Neutrophil (primary cell): ENCODE measurements at regions not wholly inside any gene's neighbourhood (a gene's known extent, or its start where the extent isn't known, plus 50 kb on each side); places are given as distances from the start of the nearest gene placed in this dataset.

ENCODE experiments used
- H3K27ac ChIP-seq: fragments of 200-600 bp; sonication (generic); 2 replicates; pipeline ENCODE4 v1.5.1; 2016; ENCODE audit warnings: mild to moderate bottlenecking, moderate library complexity
- H3K27me3 ChIP-seq: fragments of 200-600 bp; sonication (generic); 2 replicates; pipeline ENCODE4 v1.6.0; 2016; ENCODE audit warnings: mild to moderate bottlenecking
- H3K36me3 ChIP-seq: fragments of 200-600 bp; sonication (generic); 2 replicates; pipeline ENCODE4 v1.5.1; 2017
- H3K4me1 ChIP-seq, 2 experiments: fragments of 200-600 bp in 1 of 2; sonication (generic) in 1 of 2; 1 replicate in 1 of 2; 2 replicates in 1 of 2; pipeline versions ENCODE4 v1.5.1 to v1.6.1; 2013 to 2016; ENCODE audit warnings: low read depth in 1 of 2, low read length in 1 of 2, mild to moderate bottlenecking in 1 of 2, moderate library complexity in 1 of 2; ENCODE audit not compliant: control insufficient read depth in 1 of 2, insufficient read depth in 1 of 2
- H3K4me3 ChIP-seq, 2 experiments: fragments of 200-600 bp in 1 of 2; sonication (generic) in 1 of 2; 1 replicate in 1 of 2; 2 replicates in 1 of 2; pipeline ENCODE4 v1.5.1; 2013 to 2016; ENCODE audit warnings: low read depth in 1 of 2, low read length in 1 of 2, mild to moderate bottlenecking in 1 of 2, moderate library complexity in 1 of 2
- H3K9me3 ChIP-seq: fragments of 200-600 bp; sonication (generic); 2 replicates; pipeline ENCODE4 v1.5.1; 2016
- CTCF ChIP-seq: fragments of 200-600 bp; sonication (generic); IDR thresholded peaks from 2 replicates; pipeline ENCODE4 v1.5.1; 2016; ENCODE audit warnings: antibody characterized with exemption

- TF ChIP-seq CTCF = no peak
- no peaks in the 10 kb centered on the region for H3K27me3 ChIP-seq
- H3K9me3 ChIP-seq = no peaks in the 10 kb centered on the region
- no peak overlapping the region for H3K27ac ChIP-seq
- no peaks in the 10 kb centered on the region for H3K4me1 ChIP-seq
- H3K36me3 ChIP-seq = no peaks in the 10 kb centered on the region
- H3K4me3 ChIP-seq = no peak overlapping the region
Observed at GRCh38 chr11:92897487-92897886, 72.0 kb upstream of the MTNR1B start.

GRCh38 chr11:92902417-92902816 is 67.0 kb upstream of the MTNR1B start:
- no peak overlapping the region for H3K4me3 ChIP-seq
- no peaks in the 10 kb centered on the region for H3K36me3 ChIP-seq
- H3K27ac ChIP-seq = no peak overlapping the region
- no peaks in the 10 kb centered on the region for H3K27me3 ChIP-seq
- no peaks in the 10 kb centered on the region for H3K9me3 ChIP-seq
- H3K4me1 ChIP-seq = no peaks in the 10 kb centered on the region
- no peak for TF ChIP-seq CTCF

GRCh38 chr11:92907671-92908070 is 61.8 kb upstream of the MTNR1B start:
- TF ChIP-seq CTCF = no peak
- H3K4me3 ChIP-seq = no peak overlapping the region
- no peaks in the 10 kb centered on the region for H3K27me3 ChIP-seq
- H3K4me1 ChIP-seq = no peaks in the 10 kb centered on the region
- no peak overlapping the region for H3K27ac ChIP-seq
- H3K36me3 ChIP-seq = no peaks in the 10 kb centered on the region
- no peaks in the 10 kb centered on the region for H3K9me3 ChIP-seq

GRCh38 chr11:92909214-92909613 is 60.2 kb upstream of the MTNR1B start:
- Histone ChIP-seq H3K4me3 (no peak overlapping the region), H3K36me3 (no peaks in the 10 kb centered on the region), H3K4me1 (no peaks in the 10 kb centered on the region), H3K9me3 (no peaks in the 10 kb centered on the region), H3K27me3 (no peaks in the 10 kb centered on the region), H3K27ac (no peak overlapping the region)
- TF ChIP-seq CTCF = no peak

GRCh38 chr11:92911478-92911877 is 58.0 kb upstream of the MTNR1B start:
- Histone ChIP-seq H3K9me3 (no peaks in the 10 kb centered on the region), H3K36me3 (no peaks in the 10 kb centered on the region), H3K4me1 (no peaks in the 10 kb centered on the region), H3K27me3 (no peaks in the 10 kb centered on the region), H3K27ac (no peak overlapping the region), H3K4me3 (no peak overlapping the region)
- TF ChIP-seq CTCF = no peak

- Histone ChIP-seq H3K36me3 (no peaks in the 10 kb centered on the region), H3K27me3 (no peaks in the 10 kb centered on the region), H3K4me1 (no peaks in the 10 kb centered on the region), H3K9me3 (no peaks in the 10 kb centered on the region), H3K27ac (no peak overlapping the region), H3K4me3 (no peak overlapping the region)
- TF ChIP-seq CTCF = no peak
Observed at GRCh38 chr11:92915551-92915950, 53.9 kb upstream of the MTNR1B start.
